CD14-positive monocyte (primary cell): ENCODE measurements at regions not wholly inside any gene's neighbourhood (a gene's known extent, or its start where the extent isn't known, plus 50 kb on each side); places are given as distances from the start of the nearest gene placed in this dataset.

Experiments
- DNase-seq, 3 donors: peaks; one replicate each; pipeline ENCODE4 v3.0.0-alpha.2; 2011 to 2022
- H2AFZ ChIP-seq: 2 replicates; pipeline ENCODE4 v1.6.0; 2012; ENCODE audit warnings: mild to moderate bottlenecking, low read depth, low read length, inconsistent platforms; ENCODE audit not compliant: insufficient read depth, poor library complexity, severe bottlenecking
- H3K27ac ChIP-seq, 2 donors: 1 replicate in 1 of 2; 2 replicates in 1 of 2; pipeline ENCODE4 v1.5.1; 2012 to 2013; ENCODE audit warnings: low read length in 2 of 2, control low read depth in 1 of 2, inconsistent platforms in 1 of 2, low read depth in 1 of 2, mild to moderate bottlenecking in 1 of 2
- H3K27me3 ChIP-seq, 2 donors: one replicate each; pipeline versions ENCODE4 v1.6.0 to v1.6.1; 2011 to 2013; ENCODE audit warnings: low read length in 2 of 2; ENCODE audit not compliant: control insufficient read depth in 2 of 2, insufficient read depth in 2 of 2
- H3K36me3 ChIP-seq, 2 donors: replicated peaks in 1 of 2; 1 replicate in 1 of 2; 2 replicates in 1 of 2; pipeline versions ENCODE4 v1.5.1 to v1.6.1; 2012 to 2013; ENCODE audit warnings: low read length in 2 of 2, control low read depth in 1 of 2, inconsistent platforms in 1 of 2, mild to moderate bottlenecking in 1 of 2; ENCODE audit not compliant: insufficient read depth in 2 of 2, control insufficient read depth in 1 of 2
- H3K4me1 ChIP-seq, 2 donors: 1 replicate in 1 of 2; 2 replicates in 1 of 2; pipeline versions ENCODE4 v1.5.1 to v1.6.1; 2012 to 2013; ENCODE audit warnings: low read length in 2 of 2, control low read depth in 1 of 2, inconsistent platforms in 1 of 2, mild to moderate bottlenecking in 1 of 2, moderate library complexity in 1 of 2; ENCODE audit not compliant: insufficient read depth in 2 of 2, control insufficient read depth in 1 of 2
- H3K4me2 ChIP-seq: replicated peaks from 2 replicates; pipeline ENCODE3; 2012; ENCODE audit warnings: low read length, moderate library complexity, mild to moderate bottlenecking; ENCODE audit not compliant: poor library complexity, severe bottlenecking; ENCODE audit errors: extremely low read depth
- H3K4me3 ChIP-seq, 3 experiments: fragments of 200-600 bp in 1 of 3; sonication (generic) in 1 of 3; replicated peaks in 1 of 3; 1 replicate in 2 of 3; 2 replicates in 1 of 3; pipeline ENCODE4 v1.5.1; 2011 to 2013; ENCODE audit warnings: low read length in 3 of 3, mild to moderate bottlenecking in 3 of 3, control low read depth in 2 of 3, low read depth in 2 of 3, inconsistent platforms in 1 of 3, moderate library complexity in 1 of 3
- H3K79me2 ChIP-seq: 2 replicates; pipeline ENCODE4 v1.6.0; 2012; ENCODE audit warnings: mild to moderate bottlenecking, control low read depth, inconsistent platforms, low read length, moderate library complexity; ENCODE audit not compliant: insufficient read depth
- H3K9ac ChIP-seq: 2 replicates; pipeline ENCODE4 v1.6.0; 2017; ENCODE audit warnings: low read length, mild to moderate bottlenecking; ENCODE audit not compliant: insufficient read depth, poor library complexity, severe bottlenecking
- H3K9me3 ChIP-seq, 2 donors: replicated peaks in 1 of 2; 1 replicate in 1 of 2; 2 replicates in 1 of 2; pipeline versions ENCODE4 v1.5.1 to v1.6.1; 2012 to 2013; ENCODE audit warnings: low read length in 2 of 2, control low read depth in 1 of 2; ENCODE audit not compliant: control insufficient read depth in 1 of 2, insufficient read depth in 1 of 2
- H4K20me1 ChIP-seq: 2 replicates; pipeline ENCODE4 v1.6.0; 2012; ENCODE audit warnings: mild to moderate bottlenecking, low read length, control low read depth, moderate library complexity; ENCODE audit not compliant: insufficient read depth
- H3K27ac Mint-ChIP-seq, 7 donors: one replicate each; pipeline ENCODE4 v1.8.0; 2020; ENCODE audit warnings: mild to moderate bottlenecking in 7 of 7, mixed read lengths in 7 of 7, moderate library complexity in 6 of 7, inconsistent platforms in 2 of 7
- H3K27me3 Mint-ChIP-seq, 3 donors: one replicate each; pipeline ENCODE4 v1.8.0; 2021 to 2022; ENCODE audit warnings: low read depth in 3 of 3, mild to moderate bottlenecking in 3 of 3, mixed read lengths in 3 of 3, moderate library complexity in 3 of 3, inconsistent platforms in 1 of 3
- H3K36me3 Mint-ChIP-seq, 2 donors: one replicate each; pipeline ENCODE4 v1.8.0; 2020; ENCODE audit warnings: mixed read lengths in 2 of 2, inconsistent platforms in 1 of 2, mild to moderate bottlenecking in 1 of 2
- H3K4me1 Mint-ChIP-seq: one replicate; pipeline ENCODE4 v1.8.0; 2020; ENCODE audit warnings: mild to moderate bottlenecking, mixed read lengths
- H3K4me3 Mint-ChIP-seq, 2 donors: one replicate each; pipeline ENCODE4 v1.8.0; 2020; ENCODE audit warnings: mild to moderate bottlenecking in 2 of 2, mixed read lengths in 2 of 2, moderate library complexity in 1 of 2
- H3K9me3 Mint-ChIP-seq, 7 donors: one replicate each; pipeline ENCODE4 v1.8.0; 2020 to 2022; ENCODE audit warnings: mixed read lengths in 7 of 7, mild to moderate bottlenecking in 6 of 7, moderate library complexity in 6 of 7, inconsistent platforms in 2 of 7
- CTCF ChIP-seq: fragments of 200-600 bp; IDR thresholded peaks from one replicate; pipeline ENCODE4 v1.8.0; 2022; ENCODE audit warnings: antibody characterized with exemption, mild to moderate bottlenecking
- WGBS: methylation state at CpG from one replicate; pipeline ENCODE4 v1.1.5; 2013; ENCODE audit warnings: missing lambda C conversion rate; ENCODE audit not compliant: insufficient coverage; 5-methylcytosine and 5-hydroxymethylcytosine counted together
- intact Hi-C, 2 donors: fragments of 100-400 bp; cut with micrococcal nuclease; formaldehyde crosslinking; loops; one replicate each; pipeline versions ENCODE4 v1.15.0 to v1.15.1; 2023

- 93% methylated on average over 2 of the region's 2 CpGs for WGBS
- no peak overlapping the region for H3K4me3 ChIP-seq
- Mint-ChIP-seq H3K9me3 (peaks cover 30 to 57% (median 50%) of the 10 kb centered on the region in 7 donors), H3K27ac (no peak overlapping the region), H3K4me3 (no peak overlapping the region), H3K36me3 (peaks cover 2 to 21% of the 10 kb centered on the region in 2 donors), H3K4me1 (no peaks in the 10 kb centered on the region), H3K27me3 (peaks cover 0 to 3% (median 2%) of the 10 kb centered on the region in 3 donors)
- no peaks in the 10 kb centered on the region for H3K36me3 ChIP-seq
- H3K27ac ChIP-seq: no peak overlapping the region
- H3K9me3 ChIP-seq: peaks cover 51 to 61% of the 10 kb centered on the region in 2 donors
- TF ChIP-seq CTCF: no peak
- H3K79me2 ChIP-seq: no peaks in the 10 kb centered on the region
- no peaks in the 10 kb centered on the region for H3K4me1 ChIP-seq
- H2AFZ ChIP-seq: no peak overlapping the region
- H3K9ac ChIP-seq: no peak overlapping the region
- no peaks in the 10 kb centered on the region for H3K27me3 ChIP-seq
- intact Hi-C loops: no loop called here
- DNase-seq: no peak
- H3K4me2 ChIP-seq: no peak overlapping the region
- no peaks in the 10 kb centered on the region for H4K20me1 ChIP-seq
Observed at GRCh38 chr2:128466376-128466775, 147.7 kb upstream of the HS6ST1 start.

- no peak for TF ChIP-seq CTCF
- peaks cover 30 to 54% (median 50%) of the 10 kb centered on the region in 7 donors for H3K9me3 Mint-ChIP-seq
- H3K27ac ChIP-seq: no peak overlapping the region
- no peaks in the 10 kb centered on the region for H3K27me3 ChIP-seq
- no peaks in the 10 kb centered on the region for H4K20me1 ChIP-seq
- H3K4me2 ChIP-seq: no peak overlapping the region
- no peaks in the 10 kb centered on the region for H3K36me3 ChIP-seq
- no peak overlapping the region for H3K9ac ChIP-seq
- WGBS: 100% methylated on average over 2 of the region's 2 CpGs
- intact Hi-C loops: no loop called here
- H3K4me3 Mint-ChIP-seq: no peak overlapping the region
- H3K4me1 Mint-ChIP-seq: no peaks in the 10 kb centered on the region
- H3K27me3 Mint-ChIP-seq: peaks cover 0 to 3% (median 2%) of the 10 kb centered on the region in 3 donors
- peaks cover 51 to 61% of the 10 kb centered on the region in 2 donors for H3K9me3 ChIP-seq
- H3K4me1 ChIP-seq: no peaks in the 10 kb centered on the region
- no peaks in the 10 kb centered on the region for H3K79me2 ChIP-seq
- peaks cover 2 to 21% of the 10 kb centered on the region in 2 donors for H3K36me3 Mint-ChIP-seq
- H3K4me3 ChIP-seq: no peak overlapping the region
- H3K27ac Mint-ChIP-seq: no peak overlapping the region
- no peak for DNase-seq
- H2AFZ ChIP-seq: no peak overlapping the region
Observed at GRCh38 chr2:128466776-128467175, 148.1 kb upstream of the HS6ST1 start.
